COR-L47 (cell line): ENCODE measurements at regions not wholly inside any gene's neighbourhood (a gene's known extent, or its start where the extent isn't known, plus 50 kb on each side); places are given as distances from the start of the nearest gene placed in this dataset.

ENCODE experiments used
- DNase-seq: peaks from one replicate; lab custom pipeline; 2025; lab: John Stamatoyannopoulos, UW

DNA sequence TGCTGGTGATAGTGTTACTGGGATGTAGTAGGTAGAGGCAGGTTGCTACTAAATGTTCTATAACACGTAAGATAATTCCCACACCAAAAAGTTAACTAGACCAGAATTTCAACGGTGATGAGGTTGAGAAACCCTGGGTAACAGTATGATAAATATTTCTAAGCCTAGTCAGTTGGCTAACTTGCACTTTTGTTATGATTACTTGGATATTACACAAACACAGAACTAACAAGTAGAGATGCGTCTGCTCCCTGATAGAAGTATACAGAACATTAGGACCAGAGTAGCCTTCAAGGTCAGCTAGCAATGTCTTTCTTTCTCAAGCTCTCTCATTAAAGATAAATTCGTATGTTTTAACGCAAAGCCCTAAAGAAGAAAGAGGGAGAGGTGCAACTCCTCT is 86.2 kb upstream of the FZD8 start:
- DNase-seq, result no peak

DNA sequence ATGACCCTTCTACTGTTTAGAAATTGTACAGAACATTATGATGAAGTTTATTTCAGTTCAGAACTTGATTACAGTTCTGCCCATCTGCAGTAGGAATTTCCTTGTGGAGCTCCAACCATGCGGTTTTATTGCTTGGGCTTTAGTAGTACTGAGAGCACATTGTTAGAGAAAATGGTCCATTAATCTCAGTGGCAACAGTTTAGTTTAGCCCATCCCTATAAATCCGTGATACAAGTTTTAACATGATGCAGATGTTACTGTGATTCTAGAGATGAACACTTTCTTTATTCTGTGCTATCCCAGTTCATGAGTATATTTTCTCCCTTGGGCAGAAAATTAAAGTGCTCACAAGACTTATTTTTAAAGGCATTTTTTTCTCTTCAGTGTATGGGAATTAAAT is 84.8 kb upstream of the FZD8 start:
- no peak for DNase-seq

DNA sequence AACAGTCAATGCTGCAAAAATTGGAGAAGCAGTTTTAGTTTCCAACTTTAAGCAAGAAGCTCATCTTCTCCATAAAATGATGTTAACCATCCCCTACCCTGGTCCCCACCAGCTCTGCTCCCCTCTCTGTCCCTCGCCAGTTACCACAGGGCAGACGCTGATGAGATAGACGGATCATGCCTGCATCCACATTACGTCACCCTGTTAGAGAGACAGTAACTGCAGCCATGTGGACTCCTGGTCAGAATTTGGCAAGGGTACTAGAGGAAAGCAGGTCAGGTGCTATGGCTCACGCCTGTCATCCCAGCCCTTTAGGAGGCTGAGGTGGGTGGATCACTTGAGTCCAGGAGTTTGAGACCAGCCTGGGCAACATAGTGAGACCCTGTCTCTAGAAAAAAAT is 81.9 kb upstream of the FZD8 start:
- no peak for DNase-seq

DNA sequence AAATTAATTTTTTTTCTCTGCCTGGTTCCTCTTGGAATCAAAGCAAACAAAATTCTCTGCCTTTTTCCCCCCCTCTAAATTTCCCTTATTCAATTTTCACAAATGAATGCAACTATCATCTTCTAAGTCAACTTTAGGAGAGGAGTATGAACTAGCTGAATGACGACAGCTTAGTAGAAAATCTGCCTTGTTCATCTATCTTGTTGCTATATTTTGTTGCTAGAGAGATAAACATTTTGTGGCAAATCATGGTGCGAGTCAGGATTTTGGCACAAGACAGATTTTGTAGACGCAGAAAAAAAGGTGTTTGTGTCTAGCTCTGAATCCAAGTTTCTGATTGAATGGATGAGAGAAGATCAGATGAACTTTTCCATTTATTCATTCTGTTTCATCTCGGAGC is 81.0 kb upstream of the FZD8 start:
- DNase-seq, result no peak

DNA sequence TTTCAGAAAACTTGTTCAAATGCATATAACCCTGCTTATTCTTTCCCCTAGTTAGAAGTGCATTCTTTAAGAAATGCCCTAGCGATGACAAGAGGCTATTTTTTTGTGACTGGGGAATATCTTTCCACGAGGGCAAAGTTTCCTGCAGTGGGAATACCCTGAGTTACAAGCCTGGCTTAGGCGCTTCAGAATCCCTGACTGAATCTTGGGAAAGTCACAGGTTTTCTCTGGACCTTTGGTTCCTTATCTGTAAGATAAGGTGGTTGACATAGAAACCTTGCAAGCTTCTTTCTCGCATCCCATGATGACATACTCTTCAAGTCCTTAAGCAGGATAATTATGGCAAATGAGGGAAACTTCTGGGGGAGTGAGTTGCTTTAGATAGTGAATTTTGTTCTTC is 80.5 kb upstream of the FZD8 start:
- no peak for DNase-seq

DNA sequence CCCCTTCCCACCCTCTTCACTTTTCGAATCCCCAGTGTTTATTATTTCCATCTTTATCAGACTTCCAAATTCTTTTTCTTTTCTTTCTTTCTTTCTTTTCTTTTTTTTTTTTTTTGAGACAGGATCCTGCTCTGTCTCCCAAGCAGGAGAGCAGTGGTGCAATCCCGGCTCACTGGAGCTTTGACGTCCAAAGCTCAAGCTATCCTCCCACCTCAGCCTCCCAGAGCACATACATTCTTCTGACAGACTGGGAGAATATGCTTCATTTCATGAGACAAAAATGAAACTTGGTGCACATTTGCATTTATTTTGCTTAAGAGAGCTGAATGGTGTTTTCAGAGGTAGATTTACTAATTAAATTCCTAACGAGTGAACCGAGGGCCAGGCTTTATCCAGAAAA is 80.1 kb upstream of the FZD8 start:
- no peak for DNase-seq

DNA sequence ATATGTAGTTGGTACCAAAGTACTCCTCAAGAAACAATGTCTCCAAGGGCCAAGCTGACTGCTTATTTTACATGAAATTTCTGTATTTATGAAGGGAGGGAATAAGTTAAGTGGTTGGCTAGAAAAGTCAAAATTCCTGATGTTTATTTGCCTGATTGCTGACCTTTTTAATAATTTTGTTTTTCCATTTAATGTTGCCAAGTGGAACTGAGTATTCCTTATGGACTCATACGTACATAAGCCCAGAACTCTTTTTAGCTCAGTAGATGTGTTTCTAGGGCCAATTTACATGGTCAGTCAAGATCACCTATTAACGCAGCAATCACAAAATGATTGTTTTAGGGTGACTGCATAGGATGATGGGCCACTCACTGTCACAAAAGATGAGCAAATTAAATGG is 78.3 kb upstream of the FZD8 start:
- DNase-seq, result no peak

DNA sequence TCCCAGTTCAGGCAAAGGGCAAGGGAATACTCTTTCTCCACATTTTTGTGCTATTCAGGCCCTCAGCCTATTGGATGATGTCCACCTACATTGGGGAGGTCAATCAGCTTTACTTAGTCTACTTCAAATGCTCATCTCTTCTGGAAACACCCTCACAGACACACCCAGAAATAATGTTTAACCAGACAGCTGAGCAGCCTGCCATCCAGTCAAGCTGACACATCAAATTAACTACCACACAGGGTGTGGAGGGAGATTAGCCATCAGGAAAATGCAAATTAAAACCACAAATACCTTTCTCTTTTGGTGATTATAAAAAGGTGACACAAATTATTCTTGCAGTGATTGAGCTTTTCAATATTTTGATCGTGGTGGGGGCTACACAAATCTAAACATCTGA is 74.7 kb upstream of the FZD8 start:
- no peak for DNase-seq

DNA sequence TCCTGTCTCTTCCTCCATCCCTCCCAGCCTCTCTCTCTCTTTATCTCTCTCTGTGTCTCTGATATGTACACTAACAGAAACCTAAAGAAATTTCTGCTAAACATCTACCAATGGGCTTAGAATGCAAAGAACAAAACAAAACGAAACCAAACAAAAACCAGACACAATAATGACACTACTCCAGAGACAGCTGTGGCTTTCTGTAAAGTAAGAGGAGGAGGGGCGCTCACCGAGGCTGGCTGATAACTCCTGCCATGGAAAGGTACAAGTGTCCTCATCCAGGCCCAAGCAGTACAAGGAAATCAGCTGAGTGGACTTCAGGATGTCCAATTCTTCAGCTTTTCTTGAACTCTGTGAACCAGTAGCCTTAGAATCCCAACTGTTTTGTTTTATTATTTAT is 70.4 kb upstream of the FZD8 start:
- DNase-seq, result no peak

DNA sequence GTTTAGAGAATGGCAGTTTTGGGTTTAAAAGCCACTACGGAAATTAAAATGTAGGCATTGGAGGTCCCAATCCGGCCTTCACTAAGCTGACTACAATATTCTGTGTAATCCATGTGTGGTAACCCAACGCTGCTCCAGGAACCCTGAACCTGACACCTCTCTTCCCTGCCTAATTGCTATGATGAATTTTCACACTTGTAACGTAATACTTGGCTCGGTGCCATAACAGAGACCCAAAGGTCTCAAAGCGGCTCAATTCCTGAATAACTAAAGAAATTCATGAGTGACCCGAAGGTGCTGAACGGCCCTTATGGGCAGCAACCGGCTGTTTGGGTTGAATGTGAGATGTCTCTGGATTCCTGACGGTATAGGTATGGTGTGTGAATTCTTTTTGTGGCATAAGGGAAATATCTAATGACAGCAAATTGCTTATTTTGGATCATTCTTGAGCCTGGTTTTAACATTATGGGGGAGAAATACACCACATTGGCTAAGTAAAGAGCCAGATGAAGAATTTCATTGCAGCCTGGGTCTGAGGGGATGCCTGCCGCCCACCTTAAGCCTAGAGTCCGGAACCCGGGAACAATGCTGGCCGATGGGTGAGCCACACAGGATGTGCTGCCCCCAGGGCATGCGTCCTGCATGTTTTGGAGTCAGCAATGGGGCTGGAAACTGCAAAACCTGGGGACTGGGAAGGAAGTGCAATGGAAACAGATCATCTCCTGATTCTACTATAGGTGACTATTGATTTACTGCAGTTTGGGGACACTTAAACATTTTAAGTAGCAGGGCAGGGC is 69.7 kb upstream of the FZD8 start:
- DNase-seq, result no peak

DNA sequence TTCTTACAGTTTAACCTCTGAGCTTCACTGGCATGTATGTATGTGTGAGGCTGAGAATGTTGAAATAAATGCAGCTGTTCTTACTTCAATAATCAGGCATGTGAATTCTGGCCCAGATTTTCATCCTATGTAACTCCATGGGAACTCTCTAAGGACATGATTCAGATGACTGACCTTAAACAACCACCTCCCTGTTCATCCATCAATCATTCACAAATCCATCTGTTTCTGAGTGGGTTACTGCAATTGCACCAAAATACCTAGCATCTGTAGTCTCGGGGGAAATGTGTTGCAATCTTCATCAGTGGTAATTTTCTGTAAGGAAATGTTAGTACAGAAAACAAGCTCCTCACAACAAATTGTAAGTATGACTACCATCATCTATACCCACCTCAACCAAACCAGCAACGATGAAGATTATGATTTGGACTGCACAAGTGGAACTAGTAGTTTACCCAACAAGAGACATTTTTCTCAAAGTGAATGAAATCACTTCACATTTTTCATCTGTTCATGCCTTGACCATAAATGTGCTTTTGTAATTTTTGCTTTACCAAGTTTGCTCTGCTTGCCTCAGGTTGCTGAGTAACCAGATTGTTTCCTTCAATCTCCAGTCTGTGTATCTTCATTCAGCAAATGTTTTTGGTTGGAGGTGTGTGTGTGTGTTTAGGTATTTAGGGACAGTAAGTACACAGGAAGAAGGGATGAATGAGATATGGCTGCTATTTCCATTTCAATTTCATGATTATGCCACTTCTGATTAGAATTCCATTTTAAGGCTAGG is 65.7 kb upstream of the FZD8 start:
- DNase-seq, result no peak

DNA sequence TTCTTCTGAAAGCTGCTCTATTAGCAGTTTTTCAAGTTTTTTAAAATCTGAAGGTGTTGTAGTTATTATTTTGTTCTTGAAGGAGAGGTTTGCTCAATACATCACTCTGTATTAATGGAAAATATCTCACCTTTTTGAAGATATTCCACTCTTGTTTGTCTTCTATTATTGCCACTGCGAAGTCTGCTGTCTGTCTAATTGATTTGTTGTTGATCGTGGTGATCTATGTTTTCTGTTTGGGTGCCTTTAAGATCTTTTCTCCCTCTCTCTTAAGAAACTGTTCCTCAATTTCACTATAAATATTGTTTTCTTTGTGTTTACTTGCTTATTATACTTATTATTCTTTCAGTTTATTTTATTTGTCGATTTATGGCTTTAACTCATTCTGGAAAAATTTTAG is 64.9 kb upstream of the FZD8 start:
- DNase-seq, result no peak

DNA sequence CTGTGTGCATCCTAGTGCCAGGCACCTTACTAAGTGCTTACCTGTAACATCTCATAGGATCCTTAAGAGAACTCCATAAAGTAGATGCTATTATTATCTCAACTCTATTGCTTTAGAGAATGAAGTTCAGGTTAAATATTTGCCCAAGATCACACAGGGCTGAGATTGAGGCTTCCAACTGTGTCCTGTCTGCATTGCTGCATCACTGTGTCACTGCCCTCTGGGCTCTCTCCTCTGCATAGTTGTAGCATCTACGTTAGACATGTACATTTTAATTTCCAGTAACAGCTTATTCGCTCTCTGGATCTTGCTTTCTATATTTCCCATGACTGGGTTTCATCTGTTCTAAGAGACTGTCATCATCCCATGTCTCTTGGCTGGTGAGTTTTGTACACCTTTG is 63.6 kb upstream of the FZD8 start:
- no peak for DNase-seq

DNA sequence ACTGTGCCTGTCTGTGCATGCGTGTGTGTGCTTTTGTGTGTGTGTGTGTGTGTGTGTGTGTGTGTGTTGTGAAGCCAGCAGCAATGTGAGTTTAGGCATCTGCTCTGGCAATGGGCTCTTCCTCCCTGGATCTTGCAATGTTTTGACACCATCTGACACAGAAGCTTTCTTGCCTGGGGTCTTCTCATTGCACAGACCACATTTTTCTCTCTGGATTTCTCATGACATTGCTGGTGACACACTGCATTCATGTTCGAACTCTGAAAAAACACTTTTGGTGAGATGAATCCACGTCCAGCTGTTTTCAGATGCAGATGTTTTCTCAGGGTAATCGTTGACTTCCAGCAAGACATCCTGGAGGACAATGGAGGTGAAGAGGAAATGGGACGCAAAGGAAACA is 63.0 kb upstream of the FZD8 start:
- DNase-seq, result no peak

DNA sequence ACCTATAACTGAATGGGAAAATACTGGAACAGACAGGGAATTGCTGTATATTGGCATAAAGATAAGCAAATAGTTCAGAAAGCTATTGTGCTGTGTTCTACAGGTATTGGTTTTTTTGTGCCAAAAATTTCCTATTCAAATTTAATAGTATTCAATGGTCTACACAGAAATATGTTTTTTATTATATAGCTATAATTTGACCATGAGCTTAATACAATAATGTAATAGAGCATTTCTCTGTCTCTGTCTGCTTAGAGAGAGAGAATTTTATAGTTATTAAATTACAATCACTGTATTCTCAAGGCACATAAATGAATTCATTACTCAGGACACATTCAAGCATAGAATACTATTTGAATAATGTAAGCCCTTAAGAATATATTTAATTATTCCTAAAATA is 62.3 kb upstream of the FZD8 start:
- no peak for DNase-seq

DNA sequence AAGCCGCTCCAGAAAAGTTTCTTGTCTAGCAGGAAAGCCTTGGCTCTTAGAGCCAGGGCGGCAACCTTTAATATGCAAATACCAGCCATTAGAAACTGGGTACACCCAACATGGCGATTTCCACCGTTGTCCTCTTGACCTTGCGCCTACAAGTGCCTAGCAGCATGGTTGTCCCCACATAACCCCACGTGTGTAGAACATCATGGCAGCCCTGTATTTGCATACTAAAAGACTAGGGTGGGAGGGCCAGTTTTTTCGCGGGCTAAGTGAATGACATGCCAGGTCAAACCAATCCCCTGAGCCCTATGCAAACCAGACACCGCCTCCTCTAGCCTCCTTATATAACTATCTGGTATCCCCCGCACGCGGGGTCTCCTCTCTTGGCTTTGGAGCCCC is 58.4 kb upstream of the FZD8 start:
- no peak for DNase-seq

DNA sequence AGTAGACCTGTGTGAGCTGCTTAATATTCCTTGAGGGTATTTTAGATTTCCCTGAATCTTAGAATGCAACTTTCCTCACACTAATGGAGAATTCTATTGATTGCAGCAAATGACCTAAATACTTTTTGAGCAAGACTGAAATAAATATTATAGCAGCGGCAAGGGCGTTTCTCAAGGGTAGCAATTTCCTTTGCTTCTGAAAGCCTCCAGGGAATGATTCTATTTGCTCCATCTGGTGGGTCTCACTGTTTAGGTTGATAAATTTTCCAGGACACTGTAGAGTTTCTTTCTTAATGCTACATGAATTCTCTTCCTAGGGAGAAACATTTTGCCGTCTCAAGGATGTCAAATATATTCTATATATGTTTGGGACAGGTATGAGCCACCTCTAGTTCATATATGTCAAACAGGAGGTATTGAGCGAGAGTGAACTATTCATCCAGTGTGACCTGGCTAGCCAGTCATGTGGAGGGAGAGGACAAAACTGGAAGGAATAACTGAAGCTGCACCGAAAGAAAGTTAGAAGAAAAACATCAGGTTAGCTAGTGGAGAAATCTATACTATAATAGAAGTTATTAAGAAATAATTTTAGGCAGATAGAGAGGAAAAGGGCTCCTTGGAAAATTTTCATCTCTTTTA is 57.9 kb upstream of the FZD8 start:
- no peak for DNase-seq

DNA sequence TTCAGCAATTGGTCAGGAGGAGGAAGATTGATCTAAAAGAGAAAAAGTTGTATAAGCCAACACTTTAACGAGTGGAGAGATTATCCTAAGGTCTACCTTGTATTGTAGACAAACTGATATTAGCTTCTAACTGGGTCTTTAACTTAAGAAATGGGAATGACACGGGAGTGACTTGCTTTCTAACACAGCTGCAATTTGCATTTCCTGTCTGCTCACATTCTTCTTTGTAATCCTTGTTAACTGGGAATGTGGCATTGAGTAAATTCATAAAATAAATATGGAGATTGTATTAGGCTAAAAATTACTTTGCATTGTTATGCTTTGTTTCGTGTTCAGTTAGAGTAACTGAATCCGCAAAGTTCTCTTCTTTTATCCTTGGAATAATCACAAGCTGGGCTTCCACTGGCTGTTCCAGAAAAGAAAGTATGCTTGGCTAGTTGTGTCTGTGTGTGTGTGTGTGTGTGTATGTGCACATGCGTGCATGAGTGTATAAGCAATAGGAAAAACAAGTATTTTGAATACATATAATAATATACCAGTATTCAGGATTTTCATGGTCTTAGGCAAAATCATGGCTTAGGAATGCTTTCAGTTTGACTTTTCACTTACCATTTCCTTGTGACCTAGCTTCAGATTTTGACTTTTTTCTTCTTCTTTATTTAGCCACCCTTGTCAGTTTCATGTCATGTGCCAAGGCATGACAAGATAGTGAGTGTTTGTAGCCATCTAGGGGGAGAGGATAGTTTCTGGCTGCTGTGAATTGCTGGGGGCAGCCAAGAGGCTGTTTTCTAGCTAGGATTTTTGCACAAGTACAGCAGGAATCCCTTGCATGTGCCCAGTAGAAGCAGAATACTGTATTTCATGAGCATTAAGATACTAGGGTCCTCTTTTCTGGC is 54.5 kb upstream of the FZD8 start:
- DNase-seq, result no peak

DNA sequence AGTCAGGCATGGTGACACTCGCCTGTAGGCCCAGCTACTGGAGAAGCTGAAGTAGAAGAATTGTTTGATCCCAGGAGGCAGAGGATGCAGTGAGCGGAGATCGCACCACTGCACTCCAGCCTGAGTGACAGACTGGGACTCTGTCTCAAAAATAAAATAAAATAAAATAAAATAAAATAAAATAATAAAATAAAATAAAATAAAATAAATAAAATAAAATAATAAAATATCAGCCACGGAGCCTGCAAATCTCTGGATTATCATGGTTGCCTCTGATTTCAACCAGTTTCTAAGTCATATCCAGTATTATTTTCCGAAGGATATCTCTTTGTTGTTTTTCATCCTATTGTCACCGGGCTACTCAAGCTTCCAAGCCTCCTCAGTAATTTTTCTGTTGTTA is 51.7 kb upstream of the FZD8 start:
- no peak for DNase-seq
